ENCODE measurements at regions not wholly inside any gene's neighbourhood (a gene's known extent, or its start where the extent isn't known, plus 50 kb on each side); places are given as distances from the start of the nearest gene placed in this dataset.

- peak overlapping the region in 2 of 10 experiments; percentile 11 to 12; a peak in 2 of 20 replicates for H3K4me3 ChIP-seq
- peak overlapping the region in 7 of 11 experiments; percentile 5 to 68 (median 36); a peak in 9 of 22 replicates for H3K9ac ChIP-seq
- peak overlapping the region in 7 of 11 experiments; percentile 32 to 71 (median 63); a peak in 12 of 22 replicates for H3K27ac ChIP-seq
- H4K20me1 ChIP-seq, result no peaks in the 10 kb centered on the region
- no peaks in the 10 kb centered on the region for H3K9me3 ChIP-seq (replicated peaks in 1 of 11)
- H3K36me3 ChIP-seq, result no peaks in the 10 kb centered on the region
- peaks cover 0 to 18% (median 0%) of the 10 kb centered on the region in 11 experiments; a peak in 4 of 22 replicates for H3K27me3 ChIP-seq
- no peak for TF ChIP-seq Cebpa-rat (IDR thresholded peaks at IDR 0.05)
- H3K4me1 ChIP-seq, result peaks cover 91 to 100% (median 99%) of the 10 kb centered on the region in 10 experiments
- peak overlapping the region; percentile 56 to 98 (median 92) for H3K4me2 ChIP-seq
Measured at GRCh38 chr15:99446565-99447496, 119.0 kb upstream of the MEF2A start.

- peak in 1 of 11 experiments; percentile 8; a peak in 1 of 22 replicates for TF ChIP-seq Cebpa-rat (IDR thresholded peaks at IDR 0.05)
- Histone ChIP-seq H3K4me1 (peaks cover 91 to 100% (median 99%) of the 10 kb centered on the region in 10 experiments), H3K36me3 (no peaks in the 10 kb centered on the region), H3K4me2 (peak overlapping the region; percentile 81 to 98 (median 92)), H3K4me3 (peak overlapping the region in 2 of 10 experiments; percentile 11 to 14; a peak in 1 of 20 replicates), H3K27me3 (peaks cover 0 to 18% (median 0%) of the 10 kb centered on the region in 11 experiments; a peak in 4 of 22 replicates), H4K20me1 (no peaks in the 10 kb centered on the region), H3K27ac (peak overlapping the region in 10 of 11 experiments; percentile 32 to 97 (median 64); a peak in 19 of 22 replicates), H3K9ac (peak overlapping the region in 8 of 11 experiments; percentile 12 to 68 (median 45); a peak in 14 of 22 replicates), H3K9me3 (replicated peaks in 1 of 11) (no peaks in the 10 kb centered on the region)
Measured at GRCh38 chr15:99447497-99448371, 118.0 kb upstream of the MEF2A start.

- TF ChIP-seq Cebpa-rat (IDR thresholded peaks at IDR 0.05), result no peak
- H3K9me3 ChIP-seq (replicated peaks in 1 of 11), result no peaks in the 10 kb centered on the region
- H3K27ac ChIP-seq, result peak overlapping the region in 6 of 11 experiments; percentile 11 to 98 (median 96); a peak in 5 of 22 replicates
- no peak overlapping the region for H3K4me3 ChIP-seq
- peaks cover 0 to 18% (median 0%) of the 10 kb centered on the region in 11 experiments; a peak in 4 of 22 replicates for H3K27me3 ChIP-seq
- no peak overlapping the region; a peak in 1 of 22 replicates for H3K9ac ChIP-seq
- peaks cover 91 to 100% (median 100%) of the 10 kb centered on the region in 10 experiments for H3K4me1 ChIP-seq
- H3K36me3 ChIP-seq, result no peaks in the 10 kb centered on the region
- H4K20me1 ChIP-seq, result no peaks in the 10 kb centered on the region
- H3K4me2 ChIP-seq, result peak overlapping the region; percentile 90 to 98 (median 95); a peak in 16 of 22 replicates
Measured at GRCh38 chr15:99449514-99449913, 116.3 kb upstream of the MEF2A start.

GRCh38 chr15:99450896-99451358 is 114.9 kb upstream of the MEF2A start:
- Histone ChIP-seq H3K4me1 (peaks cover 94 to 100% (median 100%) of the 10 kb centered on the region in 10 experiments), H3K27ac (peak overlapping the region in 10 of 11 experiments; percentile 87 to 98 (median 95); a peak in 19 of 22 replicates), H3K4me3 (peak overlapping the region in 1 of 10 experiments; percentile 34; a peak in 1 of 20 replicates), H3K27me3 (peaks cover 0 to 10% (median 0%) of the 10 kb centered on the region in 11 experiments; a peak in 4 of 22 replicates), H3K36me3 (no peaks in the 10 kb centered on the region), H3K4me2 (peak overlapping the region; percentile 90 to 98 (median 95)), H3K9ac (peak overlapping the region in 10 of 11 experiments; percentile 33 to 82 (median 79); a peak in 15 of 22 replicates), H4K20me1 (no peaks in the 10 kb centered on the region), H3K9me3 (replicated peaks in 1 of 11) (no peaks in the 10 kb centered on the region)
- peak in 6 of 11 experiments; percentile 20 to 64 (median 48); a peak in 8 of 22 replicates for TF ChIP-seq Cebpa-rat (IDR thresholded peaks at IDR 0.05)

GRCh38 chr15:99451484-99451883 is 114.3 kb upstream of the MEF2A start:
- Histone ChIP-seq H3K9me3 (replicated peaks in 1 of 11) (no peaks in the 10 kb centered on the region), H3K36me3 (no peaks in the 10 kb centered on the region), H3K27me3 (peaks cover 0 to 5% (median 0%) of the 10 kb centered on the region in 11 experiments; a peak in 3 of 22 replicates), H3K4me2 (peak overlapping the region; percentile 90 to 98 (median 95)), H3K27ac (peak overlapping the region; percentile 84 to 98 (median 95); a peak in 21 of 22 replicates), H3K4me1 (peaks cover 95 to 100% (median 100%) of the 10 kb centered on the region in 10 experiments), H3K9ac (peak overlapping the region in 9 of 11 experiments; percentile 73 to 82 (median 80); a peak in 16 of 22 replicates), H3K4me3 (0 out of 20 replicates have a peak overlapping the region, but pooled peaks of 1 of the 10 experiments have one; percentile 34), H4K20me1 (no peaks in the 10 kb centered on the region)
- no peak for TF ChIP-seq Cebpa-rat (IDR thresholded peaks at IDR 0.05)

GRCh38 chr15:99452010-99452409 is 113.8 kb upstream of the MEF2A start:
- Histone ChIP-seq H3K9me3 (replicated peaks in 1 of 11) (peaks cover 0 to 3% (median 1%) of the 10 kb centered on the region in 11 experiments; a peak in 7 of 22 replicates), H3K4me3 (peak overlapping the region in 1 of 10 experiments; percentile 39; a peak in 1 of 20 replicates), H3K9ac (peak overlapping the region in 10 of 11 experiments; percentile 73 to 82 (median 79); a peak in 20 of 22 replicates), H3K36me3 (no peaks in the 10 kb centered on the region), H3K27ac (peak overlapping the region; percentile 84 to 98 (median 95)), H3K27me3 (no peaks in the 10 kb centered on the region), H3K4me1 (peaks cover 90 to 100% (median 100%) of the 10 kb centered on the region in 10 experiments), H4K20me1 (no peaks in the 10 kb centered on the region), H3K4me2 (peak overlapping the region; percentile 90 to 98 (median 95))
- TF ChIP-seq Cebpa-rat (IDR thresholded peaks at IDR 0.05), result no peak

GRCh38 chr15:99452728-99453636 is 112.8 kb upstream of the MEF2A start:
- Histone ChIP-seq H3K4me2 (peak overlapping the region; percentile 90 to 98 (median 95)), H3K27ac (peak overlapping the region; percentile 84 to 98 (median 95))

More at GRCh38 chr15:99452728-99453636, 112.8 kb upstream of the MEF2A start:
- Histone ChIP-seq H3K9me3 (replicated peaks in 1 of 11) (peaks cover 0 to 12% (median 4%) of the 10 kb centered on the region in 11 experiments; a peak in 9 of 22 replicates), H3K36me3 (no peaks in the 10 kb centered on the region), H3K9ac (peak overlapping the region; percentile 60 to 86 (median 80)), H3K4me1 (peaks cover 80 to 98% (median 94%) of the 10 kb centered on the region in 10 experiments), H4K20me1 (no peaks in the 10 kb centered on the region), H3K27me3 (no peaks in the 10 kb centered on the region), H3K4me3 (peak overlapping the region in 7 of 10 experiments; percentile 5 to 62 (median 47); a peak in 14 of 20 replicates)
- no peak for TF ChIP-seq Cebpa-rat (IDR thresholded peaks at IDR 0.05)

Data from BLaER1 treated with 17β-estradiol and CSF1 and Interleukin-3, amounts not matched to agents 10 nM and 100 nM (cell line).